ENCODE measurements at regions not wholly inside any gene's neighbourhood (a gene's known extent, or its start where the extent isn't known, plus 50 kb on each side); places are given as distances from the start of the nearest gene placed in this dataset.
"Not testable (repeated sequence)": the region's sequence is repeated elsewhere in the genome, so short reads cannot be mapped to it uniquely, and the experiment has no call there.

GRCh38 chr12:72162875-72163274, 109.3 kb upstream of the TRHDE start:
- DNase-seq (ENCODE audit: low read depth, low spot score) = no peak

DNA sequence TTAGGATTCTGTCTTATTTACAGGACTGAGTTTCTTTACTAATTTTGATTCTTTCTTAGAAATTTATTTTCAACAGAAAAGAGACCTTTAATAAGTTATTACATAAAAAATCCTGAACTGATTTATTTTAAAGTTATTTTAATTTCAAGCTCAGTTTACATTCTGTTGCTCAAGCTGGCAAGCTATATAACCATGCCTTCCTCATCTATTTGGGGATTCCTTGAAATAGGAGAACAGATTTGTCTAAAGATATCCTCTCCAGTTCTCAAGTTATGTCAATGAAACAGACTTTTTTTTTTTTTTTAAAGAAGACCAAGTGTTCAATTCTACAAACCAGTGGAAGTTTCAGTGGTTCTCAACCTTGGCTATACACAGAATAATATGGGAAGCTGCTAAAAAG, 103.3 kb upstream of the TRHDE start:
- DNase-seq (ENCODE audit: low read depth, low spot score) = no peak

DNA sequence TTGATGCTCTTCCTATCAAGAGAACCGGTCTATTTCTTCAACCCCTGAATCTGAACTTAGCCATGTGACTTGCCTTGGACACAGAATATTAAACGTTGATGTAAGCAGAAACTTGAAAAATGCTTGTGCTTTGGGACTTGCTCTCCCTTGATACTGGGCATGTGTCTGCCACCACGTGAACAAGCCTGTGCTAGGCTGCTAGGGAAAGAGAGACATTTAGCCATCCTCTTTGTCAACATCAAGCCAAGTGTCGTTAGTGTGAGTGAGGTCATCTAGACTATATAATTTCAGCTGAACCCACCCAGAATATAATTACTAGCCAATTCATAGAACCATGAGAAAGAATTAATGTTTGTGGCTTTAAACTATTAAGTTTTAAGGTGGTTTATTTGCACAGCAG, 98.2 kb upstream of the TRHDE start:
- no peak for DNase-seq (ENCODE audit: low read depth, low spot score)

DNA sequence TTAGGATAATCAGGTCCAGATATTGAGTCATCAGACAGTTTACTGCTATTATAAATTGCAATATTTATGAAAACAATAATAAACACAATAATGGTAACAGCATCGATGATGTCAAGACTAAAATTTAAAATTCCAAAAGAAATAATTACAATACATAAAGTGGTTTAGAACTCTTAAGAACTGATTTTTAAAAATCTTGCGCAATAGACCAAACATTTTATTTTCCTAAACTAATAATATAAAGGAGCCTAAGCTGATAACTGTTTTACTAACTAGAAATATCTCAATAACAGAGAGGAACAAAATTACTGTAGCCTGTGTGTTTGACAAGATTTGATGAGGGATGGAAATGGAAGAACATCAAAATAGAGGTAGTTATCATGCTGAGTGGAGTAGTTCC, 93.9 kb upstream of the TRHDE start:
- no peak for DNase-seq (ENCODE audit: low read depth, low spot score)

DNA sequence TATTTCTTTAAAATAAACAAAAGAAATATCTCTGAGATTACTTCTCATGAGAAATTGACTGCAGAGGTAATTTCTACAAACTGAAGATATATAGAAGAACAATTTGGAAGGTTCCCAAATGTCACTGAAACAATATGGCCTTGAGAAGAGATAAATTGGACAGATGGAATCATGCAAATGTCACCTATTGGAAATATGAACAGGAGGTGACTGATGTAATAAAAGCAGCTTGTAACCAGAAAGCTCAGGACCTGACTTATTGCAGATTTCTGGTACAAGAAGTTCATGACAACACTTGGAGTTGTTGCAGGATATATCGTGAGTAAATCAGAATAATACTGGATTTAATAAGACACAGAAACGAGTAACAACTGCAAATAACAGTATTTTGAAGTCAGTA, 93.3 kb upstream of the TRHDE start:
- no peak for DNase-seq (ENCODE audit: low read depth, low spot score)

DNA sequence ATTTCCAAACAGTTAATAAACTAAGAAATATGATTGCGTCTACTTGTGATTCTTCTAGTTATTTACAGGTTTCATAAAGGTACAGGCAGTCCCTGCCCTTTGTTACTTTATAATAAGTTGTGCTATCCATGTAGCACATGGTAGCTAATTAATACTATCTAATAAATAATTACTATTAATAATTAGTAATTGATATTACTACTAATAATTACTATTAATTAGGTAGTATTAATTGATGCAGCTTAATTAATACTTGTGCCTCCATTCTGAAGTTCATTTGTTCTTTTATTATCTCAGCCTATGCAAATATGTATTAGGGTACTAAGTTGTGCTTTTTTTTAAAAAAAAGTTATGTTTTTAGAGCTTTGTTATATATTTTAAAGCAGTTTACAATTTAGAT, 92.3 kb upstream of the TRHDE start:
- DNase-seq (ENCODE audit: low read depth, low spot score) = no peak

- not testable (repeated sequence) for DNase-seq (ENCODE audit: low read depth, low spot score)
These were observed 87.1 kb upstream of the TRHDE start for GRCh38 chr12:72184971-72185533.

DNA sequence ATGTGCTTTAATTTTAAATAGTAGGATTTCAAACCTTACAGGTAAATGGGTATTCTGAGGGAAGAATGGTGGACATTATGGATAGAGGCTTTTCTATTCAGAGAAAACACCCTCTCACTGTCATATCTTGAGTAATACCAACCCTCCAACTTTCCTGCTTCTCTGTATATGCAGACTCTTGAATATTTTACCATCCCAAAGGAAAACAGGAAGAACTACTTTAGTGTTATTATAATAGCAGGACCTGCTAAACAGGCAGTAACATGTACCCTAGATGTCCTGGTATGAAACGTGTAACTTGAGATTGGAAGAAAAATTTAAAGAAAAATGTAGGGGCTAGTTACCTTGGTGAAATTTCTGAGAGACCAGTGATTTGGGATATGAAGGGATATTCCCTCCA, 82.9 kb upstream of the TRHDE start:
- no peak for DNase-seq (ENCODE audit: low read depth, low spot score)

GRCh38 chr12:72191761-72192160, 80.4 kb upstream of the TRHDE start:
- no peak for DNase-seq (ENCODE audit: low read depth, low spot score)

GRCh38 chr12:72197790-72198189, 74.4 kb upstream of the TRHDE start:
- no peak for DNase-seq (ENCODE audit: low read depth, low spot score)

DNA sequence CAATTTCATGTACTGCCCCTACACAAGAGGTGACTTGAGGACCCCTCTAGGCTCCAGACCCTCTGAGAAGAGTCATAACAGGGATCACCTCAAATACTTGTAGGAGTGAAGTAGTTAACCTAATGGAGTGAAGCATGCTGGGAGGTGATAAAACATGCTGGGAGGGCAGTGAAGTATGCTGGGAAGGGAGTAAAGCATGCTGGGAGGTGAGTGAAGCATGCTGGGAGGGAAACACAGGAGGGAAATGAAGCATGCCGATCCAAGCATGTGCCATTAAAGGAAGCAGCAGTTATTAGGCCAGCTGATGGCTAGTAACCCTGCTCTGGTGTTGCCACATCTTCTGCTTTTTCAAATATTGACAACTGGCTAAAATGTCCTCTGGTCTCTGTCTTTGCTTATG, 70.7 kb upstream of the TRHDE start:
- DNase-seq (ENCODE audit: low read depth, low spot score) = no peak

GRCh38 chr12:72203764-72204335, 68.3 kb upstream of the TRHDE start:
- DNase-seq (ENCODE audit: low read depth, low spot score) = no peak

GRCh38 chr12:72207079-72207478, 65.1 kb upstream of the TRHDE start:
- DNase-seq (ENCODE audit: low read depth, low spot score) = no peak

GRCh38 chr12:72207486-72208409, 64.4 kb upstream of the TRHDE start:
- DNase-seq (ENCODE audit: low read depth, low spot score) = no peak

- DNase-seq (ENCODE audit: low read depth, low spot score) = no peak
These were observed 63.1 kb upstream of the TRHDE start for GRCh38 chr12:72209086-72209485.

GRCh38 chr12:72214163-72214562, 58.0 kb upstream of the TRHDE start:
- DNase-seq (ENCODE audit: low read depth, low spot score) = no peak

DNA sequence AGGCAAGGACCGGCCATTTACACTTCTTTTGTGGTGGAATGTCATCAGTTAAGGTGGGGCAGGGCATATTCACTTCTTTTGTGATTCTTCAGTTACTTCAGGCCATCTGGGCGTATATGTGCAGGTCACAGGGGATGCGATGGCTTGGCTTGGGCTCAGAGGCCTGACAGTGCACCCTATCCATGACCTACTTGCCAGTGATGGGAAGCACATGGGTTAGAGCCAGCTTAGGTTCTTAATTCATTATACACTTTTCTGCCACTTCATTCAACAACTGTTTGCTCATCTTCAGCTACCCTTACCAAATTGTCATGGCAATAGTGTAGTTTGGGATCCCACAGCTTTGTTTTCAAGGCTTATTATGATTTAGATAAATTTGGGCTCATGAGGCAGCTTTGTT, 56.9 kb upstream of the TRHDE start:
- DNase-seq (ENCODE audit: low read depth, low spot score) = not testable (repeated sequence)

GRCh38 chr12:72219937-72220336, 52.2 kb upstream of the TRHDE start:
- no peak for DNase-seq (ENCODE audit: low read depth, low spot score)
